ENCODE measurements at regions not wholly inside any gene's neighbourhood (a gene's known extent, or its start where the extent isn't known, plus 50 kb on each side); places are given as distances from the start of the nearest gene placed in this dataset.
"Not testable (repeated sequence)": the region's sequence is repeated elsewhere in the genome, so short reads cannot be mapped to it uniquely, and the experiment has no call there.

DNA sequence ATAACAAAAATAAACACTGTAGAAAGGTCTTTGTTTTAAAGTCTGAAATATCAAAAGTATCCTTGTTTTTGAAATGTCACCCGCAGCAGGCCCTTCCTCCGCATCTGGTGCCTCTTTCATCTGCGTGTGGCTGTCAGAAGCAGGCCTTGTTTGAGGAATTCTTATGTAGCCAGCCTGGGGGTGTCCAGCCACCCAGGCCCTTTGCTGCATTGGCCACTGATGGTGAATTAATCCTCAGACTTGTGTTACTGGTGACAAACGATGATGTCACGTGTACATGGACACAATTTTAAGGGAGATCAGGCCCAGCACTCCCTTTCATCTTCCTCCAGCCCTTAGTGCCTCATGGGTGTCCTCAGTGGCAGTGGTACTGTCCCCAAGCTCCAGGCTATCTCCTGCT lies 208.0 kb upstream of the GALNT2 start:
- H3K4me1 ChIP-seq (ENCODE audit: insufficient read depth, insufficient read length) = peaks cover 22% of the 10 kb centered on the region
- no peak for DNase-seq (ENCODE audit: low read depth, low spot score)
- H3K9me3 ChIP-seq (ENCODE audit: insufficient read depth, low read length) = no peaks in the 10 kb centered on the region
- no peak for TF ChIP-seq ZNF274 (IDR thresholded peaks at IDR 0.05; ENCODE audit: low read depth, low read length)
- TF ChIP-seq SUZ12 (IDR thresholded peaks at IDR 0.05; ENCODE audit: extremely low read depth, insufficient read depth, insufficient read length) = no peak
- TF ChIP-seq YY1 (IDR thresholded peaks at IDR 0.05; ENCODE audit: insufficient read depth, insufficient read length) = no peak
- H3K27me3 ChIP-seq (ENCODE audit: insufficient read depth, insufficient read length) = no peaks in the 10 kb centered on the region
- H3K36me3 ChIP-seq (ENCODE audit: insufficient read depth, insufficient read length, low read length) = no peaks in the 10 kb centered on the region
- H3K9ac ChIP-seq (ENCODE audit: insufficient read length, low read depth) = no peak overlapping the region
- no peak overlapping the region for H3K4me3 ChIP-seq (ENCODE audit: insufficient read length, low read depth)

DNA sequence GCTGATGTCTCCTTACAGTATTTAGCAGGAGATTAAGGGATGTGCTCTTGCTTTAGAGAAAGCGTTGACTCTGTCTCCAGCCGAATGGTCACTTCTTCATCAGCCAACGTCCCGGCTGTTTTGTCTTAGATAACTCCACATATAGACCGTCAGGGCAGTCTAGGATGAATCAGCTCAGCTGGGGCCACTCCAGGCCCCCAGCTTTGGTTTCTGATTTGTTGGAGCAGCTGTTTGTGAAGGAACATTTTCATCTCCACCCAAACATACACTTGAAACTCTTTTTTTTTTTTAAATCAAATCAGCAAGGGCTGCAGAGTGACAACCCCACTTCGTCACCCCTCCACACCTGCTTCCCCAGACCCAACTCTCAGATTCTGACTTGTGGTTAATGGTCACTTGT lies 206.1 kb upstream of the GALNT2 start:
- Histone ChIP-seq H3K9ac (ENCODE audit: insufficient read length, low read depth) (no peak overlapping the region), H3K27me3 (ENCODE audit: insufficient read depth, insufficient read length) (no peaks in the 10 kb centered on the region), H3K4me1 (ENCODE audit: insufficient read depth, insufficient read length) (peaks cover 22% of the 10 kb centered on the region), H3K36me3 (ENCODE audit: insufficient read depth, insufficient read length, low read length) (no peaks in the 10 kb centered on the region), H3K4me3 (ENCODE audit: insufficient read length, low read depth) (no peak overlapping the region), H3K9me3 (ENCODE audit: insufficient read depth, low read length) (no peaks in the 10 kb centered on the region)
- TF ChIP-seq ZNF274 (IDR thresholded peaks at IDR 0.05; ENCODE audit: low read depth, low read length) = no peak
- no peak for TF ChIP-seq YY1 (IDR thresholded peaks at IDR 0.05; ENCODE audit: insufficient read depth, insufficient read length)
- no peak for TF ChIP-seq SUZ12 (IDR thresholded peaks at IDR 0.05; ENCODE audit: extremely low read depth, insufficient read depth, insufficient read length)
- DNase-seq (ENCODE audit: low read depth, low spot score) = no peak

DNA sequence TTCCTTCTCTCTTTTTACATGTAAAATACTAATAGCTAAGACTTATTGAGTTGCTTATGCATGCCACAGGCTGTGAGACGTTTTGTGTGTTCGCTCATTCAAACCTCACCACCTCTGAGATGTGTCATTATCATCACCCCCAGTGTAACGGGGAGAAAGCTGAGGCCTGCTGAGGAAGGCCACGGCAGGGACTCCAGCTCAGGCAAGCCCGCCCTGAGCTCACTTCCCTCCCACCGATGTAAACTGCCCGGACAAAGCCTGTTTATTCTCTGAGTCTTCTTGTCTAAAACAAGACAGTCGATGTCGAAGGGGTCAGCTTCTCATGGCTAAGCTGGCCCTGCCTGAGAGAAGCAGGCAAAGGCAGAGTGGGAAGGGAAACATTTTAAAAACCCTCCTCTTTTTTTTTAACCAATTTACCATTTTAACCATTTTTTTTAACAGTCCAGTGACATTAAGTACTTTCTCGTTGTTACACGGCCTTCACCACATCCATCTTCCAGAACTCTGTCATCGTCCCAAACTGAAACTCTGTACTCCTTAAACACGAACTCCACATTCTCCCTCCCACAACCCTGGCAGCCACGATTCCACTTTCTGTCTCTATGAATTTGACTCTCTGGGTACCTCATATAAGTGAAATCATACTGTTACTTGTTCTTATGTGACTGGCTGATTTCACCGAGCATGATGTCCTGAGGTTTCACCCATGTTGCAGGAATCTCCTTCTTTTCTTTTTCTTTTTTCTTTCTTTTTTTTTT lies 204.8 kb upstream of the GALNT2 start:
- Histone ChIP-seq H3K36me3 (ENCODE audit: insufficient read depth, insufficient read length, low read length) (no peaks in the 10 kb centered on the region), H3K4me1 (ENCODE audit: insufficient read depth, insufficient read length) (peaks cover 19% of the 10 kb centered on the region), H3K9me3 (ENCODE audit: insufficient read depth, low read length) (no peaks in the 10 kb centered on the region), H3K27me3 (ENCODE audit: insufficient read depth, insufficient read length) (no peaks in the 10 kb centered on the region), H3K9ac (ENCODE audit: insufficient read length, low read depth) (no peak overlapping the region), H3K4me3 (ENCODE audit: insufficient read length, low read depth) (no peak overlapping the region)
- TF ChIP-seq ZNF274 (IDR thresholded peaks at IDR 0.05; ENCODE audit: low read depth, low read length) (no peak), SUZ12 (IDR thresholded peaks at IDR 0.05; ENCODE audit: extremely low read depth, insufficient read depth, insufficient read length) (no peak), YY1 (IDR thresholded peaks at IDR 0.05; ENCODE audit: insufficient read depth, insufficient read length) (no peak)
- peak; percentile 48 for DNase-seq (ENCODE audit: low read depth, low spot score)

DNA sequence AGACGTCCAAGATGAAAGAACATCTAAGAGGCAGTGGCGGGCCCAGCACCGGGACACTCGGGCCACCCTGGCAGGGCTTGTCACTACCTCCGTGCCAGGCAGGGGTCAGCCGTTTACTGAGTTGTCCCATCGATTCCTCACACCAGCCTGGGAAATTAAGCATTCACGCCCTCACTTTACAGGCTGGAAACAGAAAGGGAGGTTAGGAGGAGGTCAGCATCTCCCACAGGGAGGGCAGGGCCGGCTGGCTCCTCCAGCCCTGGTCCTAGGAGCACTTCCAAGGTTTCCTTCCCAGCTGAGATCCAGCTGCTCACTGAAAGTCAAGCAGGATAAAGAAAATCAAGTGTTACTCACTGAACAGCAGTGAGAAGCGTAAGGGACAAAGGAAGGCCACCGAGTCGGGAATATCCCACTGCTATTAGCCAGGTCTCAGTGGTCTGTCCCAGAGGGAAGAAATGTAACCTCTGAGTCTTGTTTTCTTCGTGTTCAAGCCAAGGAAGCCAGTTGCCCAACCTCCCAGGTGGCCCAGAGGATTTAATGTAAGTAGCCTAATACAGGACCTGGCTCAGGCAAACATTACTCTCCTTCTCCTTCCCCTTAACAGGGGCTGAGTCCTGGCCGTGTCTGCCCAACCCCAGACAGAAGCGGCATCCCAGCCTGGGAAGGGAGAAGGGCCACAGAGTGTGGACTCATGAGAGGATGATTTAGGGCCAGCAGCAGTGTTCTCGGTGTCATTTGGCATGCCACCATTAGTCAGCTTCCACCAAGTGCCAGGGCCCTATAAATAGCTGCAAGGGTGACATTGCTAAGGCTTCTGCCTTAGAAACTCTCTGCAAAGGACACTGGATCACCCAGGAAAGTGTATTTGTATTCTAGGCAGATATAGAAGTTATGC lies 203.1 kb upstream of the GALNT2 start:
- no peak for DNase-seq (ENCODE audit: low read depth, low spot score)
- Histone ChIP-seq H3K27me3 (ENCODE audit: insufficient read depth, insufficient read length) (no peaks in the 10 kb centered on the region), H3K9me3 (ENCODE audit: insufficient read depth, low read length) (no peaks in the 10 kb centered on the region), H3K36me3 (ENCODE audit: insufficient read depth, insufficient read length, low read length) (no peaks in the 10 kb centered on the region), H3K4me3 (ENCODE audit: insufficient read length, low read depth) (no peak overlapping the region), H3K9ac (ENCODE audit: insufficient read length, low read depth) (no peak overlapping the region), H3K4me1 (ENCODE audit: insufficient read depth, insufficient read length) (peaks cover 19% of the 10 kb centered on the region)
- TF ChIP-seq YY1 (IDR thresholded peaks at IDR 0.05; ENCODE audit: insufficient read depth, insufficient read length) (no peak), SUZ12 (IDR thresholded peaks at IDR 0.05; ENCODE audit: extremely low read depth, insufficient read depth, insufficient read length) (no peak), ZNF274 (IDR thresholded peaks at IDR 0.05; ENCODE audit: low read depth, low read length) (no peak)

DNA sequence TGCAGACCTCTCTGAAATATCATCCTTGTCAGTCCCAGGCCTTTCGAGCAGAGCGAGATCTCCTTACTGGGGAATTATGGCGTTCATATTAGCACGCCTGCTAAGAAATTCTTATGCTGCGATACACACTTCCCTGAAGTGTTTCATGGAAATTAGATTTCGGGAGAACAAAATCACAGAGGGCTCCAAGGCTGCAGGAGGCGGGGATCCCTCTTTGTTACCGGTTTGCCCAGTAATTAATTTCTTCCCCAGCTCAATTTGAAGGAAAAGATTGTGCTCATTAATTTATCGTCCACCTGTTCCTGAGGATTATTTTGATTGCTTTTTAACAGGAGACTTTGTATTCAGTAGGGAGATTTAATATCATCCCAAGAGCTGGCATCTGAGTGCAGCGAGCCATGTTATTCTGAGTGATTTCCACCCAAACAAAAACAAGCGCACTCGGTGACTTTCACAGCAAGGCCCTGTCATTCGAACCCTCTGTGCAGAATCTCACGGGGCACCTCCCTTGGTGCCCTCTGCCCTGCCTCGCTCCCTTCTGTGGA lies 202.3 kb upstream of the GALNT2 start:
- Histone ChIP-seq H3K4me1 (ENCODE audit: insufficient read depth, insufficient read length) (peaks cover 19% of the 10 kb centered on the region), H3K27me3 (ENCODE audit: insufficient read depth, insufficient read length) (no peaks in the 10 kb centered on the region), H3K9me3 (ENCODE audit: insufficient read depth, low read length) (no peaks in the 10 kb centered on the region), H3K36me3 (ENCODE audit: insufficient read depth, insufficient read length, low read length) (no peaks in the 10 kb centered on the region), H3K4me3 (ENCODE audit: insufficient read length, low read depth) (no peak overlapping the region), H3K9ac (ENCODE audit: insufficient read length, low read depth) (no peak overlapping the region)
- DNase-seq (ENCODE audit: low read depth, low spot score) = no peak
- no peak for TF ChIP-seq YY1 (IDR thresholded peaks at IDR 0.05; ENCODE audit: insufficient read depth, insufficient read length)
- no peak for TF ChIP-seq SUZ12 (IDR thresholded peaks at IDR 0.05; ENCODE audit: extremely low read depth, insufficient read depth, insufficient read length)
- no peak for TF ChIP-seq ZNF274 (IDR thresholded peaks at IDR 0.05; ENCODE audit: low read depth, low read length)

DNA sequence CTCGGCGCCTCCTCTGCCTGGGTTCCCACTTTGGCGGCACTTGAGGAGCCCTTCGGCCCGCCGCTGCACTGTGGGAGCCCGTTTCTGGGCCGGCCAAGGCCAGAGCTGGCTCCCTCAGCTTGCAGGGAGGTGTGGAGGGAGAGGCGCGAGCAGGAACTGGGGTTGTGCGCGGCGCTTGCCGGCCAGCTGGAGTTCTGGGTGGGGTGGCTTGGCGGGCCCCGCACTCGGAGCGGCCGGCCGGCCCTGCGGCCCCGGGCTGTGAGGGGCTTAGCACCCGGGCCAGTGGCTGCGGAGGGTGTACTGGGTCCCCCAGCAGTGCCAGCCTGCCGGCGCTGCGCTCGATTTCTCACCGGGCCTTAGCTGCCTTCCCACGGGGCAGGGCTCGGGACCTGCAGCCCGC lies 201.7 kb upstream of the GALNT2 start:
- H3K9me3 ChIP-seq (ENCODE audit: insufficient read depth, low read length); H3K36me3 ChIP-seq (ENCODE audit: insufficient read depth, insufficient read length, low read length); H3K27me3 ChIP-seq (ENCODE audit: insufficient read depth, insufficient read length); DNase-seq (ENCODE audit: low read depth, low spot score); H3K4me3 ChIP-seq (ENCODE audit: insufficient read length, low read depth); H3K9ac ChIP-seq (ENCODE audit: insufficient read length, low read depth): not testable (repeated sequence)
- H3K4me1 ChIP-seq (ENCODE audit: insufficient read depth, insufficient read length) = peaks cover 17% of the 10 kb centered on the region

DNA sequence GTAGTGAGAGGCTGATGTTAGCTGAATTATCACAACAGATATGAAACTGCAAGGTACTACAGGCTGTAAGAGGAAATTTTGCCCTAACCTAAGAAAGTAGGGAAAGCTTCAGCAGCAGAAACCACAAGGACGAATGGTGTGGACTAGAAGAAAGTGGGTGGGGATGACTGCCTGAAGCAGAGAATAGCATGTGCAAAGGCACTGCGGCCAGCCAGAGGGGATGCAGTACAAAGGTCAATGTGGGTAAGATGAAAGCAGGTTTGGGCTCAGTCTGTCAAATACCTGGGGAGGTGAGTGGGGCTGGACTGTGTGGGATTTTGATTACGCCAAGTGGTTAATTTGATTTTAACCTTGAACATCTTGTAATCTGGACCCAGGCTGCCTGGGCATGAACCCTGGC lies 199.3 kb upstream of the GALNT2 start:
- Histone ChIP-seq H3K9ac (ENCODE audit: insufficient read length, low read depth) (no peak overlapping the region), H3K9me3 (ENCODE audit: insufficient read depth, low read length) (no peaks in the 10 kb centered on the region), H3K36me3 (ENCODE audit: insufficient read depth, insufficient read length, low read length) (no peaks in the 10 kb centered on the region), H3K4me3 (ENCODE audit: insufficient read length, low read depth) (no peak overlapping the region), H3K27me3 (ENCODE audit: insufficient read depth, insufficient read length) (no peaks in the 10 kb centered on the region), H3K4me1 (ENCODE audit: insufficient read depth, insufficient read length) (peaks cover 3% of the 10 kb centered on the region)
- DNase-seq (ENCODE audit: low read depth, low spot score) = no peak
- TF ChIP-seq ZNF274 (IDR thresholded peaks at IDR 0.05; ENCODE audit: low read depth, low read length) (no peak), YY1 (IDR thresholded peaks at IDR 0.05; ENCODE audit: insufficient read depth, insufficient read length) (no peak), SUZ12 (IDR thresholded peaks at IDR 0.05; ENCODE audit: extremely low read depth, insufficient read depth, insufficient read length) (no peak)

Measured in NT2/D1 (cell line).